ENCODE measurements at regions not wholly inside any gene's neighbourhood (a gene's known extent, or its start where the extent isn't known, plus 50 kb on each side); places are given as distances from the start of the nearest gene placed in this dataset.

DNA sequence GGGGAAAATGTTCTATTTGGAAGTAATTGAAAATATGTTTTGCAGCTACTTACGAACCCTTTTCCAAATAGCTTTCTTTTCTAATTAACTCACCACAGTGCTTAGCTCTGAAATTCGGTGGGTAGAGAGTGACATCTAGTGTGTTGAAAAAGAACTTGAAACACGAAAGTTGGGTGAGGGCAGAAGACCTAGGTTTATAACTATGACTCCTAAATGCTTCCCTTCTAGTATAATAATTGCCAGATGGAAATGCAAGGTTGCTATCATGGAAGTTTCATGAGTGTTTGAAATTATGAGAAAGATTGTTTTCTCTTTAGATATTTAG, 77.3 kb upstream of the NOCT start:
- TF ChIP-seq, protein P1, sequence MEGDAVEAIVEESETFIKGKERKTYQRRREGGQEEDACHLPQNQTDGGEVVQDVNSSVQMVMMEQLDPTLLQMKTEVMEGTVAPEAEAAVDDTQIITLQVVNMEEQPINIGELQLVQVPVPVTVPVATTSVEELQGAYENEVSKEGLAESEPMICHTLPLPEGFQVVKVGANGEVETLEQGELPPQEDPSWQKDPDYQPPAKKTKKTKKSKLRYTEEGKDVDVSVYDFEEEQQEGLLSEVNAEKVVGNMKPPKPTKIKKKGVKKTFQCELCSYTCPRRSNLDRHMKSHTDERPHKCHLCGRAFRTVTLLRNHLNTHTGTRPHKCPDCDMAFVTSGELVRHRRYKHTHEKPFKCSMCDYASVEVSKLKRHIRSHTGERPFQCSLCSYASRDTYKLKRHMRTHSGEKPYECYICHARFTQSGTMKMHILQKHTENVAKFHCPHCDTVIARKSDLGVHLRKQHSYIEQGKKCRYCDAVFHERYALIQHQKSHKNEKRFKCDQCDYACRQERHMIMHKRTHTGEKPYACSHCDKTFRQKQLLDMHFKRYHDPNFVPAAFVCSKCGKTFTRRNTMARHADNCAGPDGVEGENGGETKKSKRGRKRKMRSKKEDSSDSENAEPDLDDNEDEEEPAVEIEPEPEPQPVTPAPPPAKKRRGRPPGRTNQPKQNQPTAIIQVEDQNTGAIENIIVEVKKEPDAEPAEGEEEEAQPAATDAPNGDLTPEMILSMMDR (IDR thresholded peaks at IDR 0.05; ENCODE audit: low read depth, low read length, missing control alignments) = peak; percentile 38
- no peak overlapping the region for H3K4me3 ChIP-seq (ENCODE audit: low read depth, low read length)
- DNase-seq (ENCODE audit: low read depth) = no peak

DNA sequence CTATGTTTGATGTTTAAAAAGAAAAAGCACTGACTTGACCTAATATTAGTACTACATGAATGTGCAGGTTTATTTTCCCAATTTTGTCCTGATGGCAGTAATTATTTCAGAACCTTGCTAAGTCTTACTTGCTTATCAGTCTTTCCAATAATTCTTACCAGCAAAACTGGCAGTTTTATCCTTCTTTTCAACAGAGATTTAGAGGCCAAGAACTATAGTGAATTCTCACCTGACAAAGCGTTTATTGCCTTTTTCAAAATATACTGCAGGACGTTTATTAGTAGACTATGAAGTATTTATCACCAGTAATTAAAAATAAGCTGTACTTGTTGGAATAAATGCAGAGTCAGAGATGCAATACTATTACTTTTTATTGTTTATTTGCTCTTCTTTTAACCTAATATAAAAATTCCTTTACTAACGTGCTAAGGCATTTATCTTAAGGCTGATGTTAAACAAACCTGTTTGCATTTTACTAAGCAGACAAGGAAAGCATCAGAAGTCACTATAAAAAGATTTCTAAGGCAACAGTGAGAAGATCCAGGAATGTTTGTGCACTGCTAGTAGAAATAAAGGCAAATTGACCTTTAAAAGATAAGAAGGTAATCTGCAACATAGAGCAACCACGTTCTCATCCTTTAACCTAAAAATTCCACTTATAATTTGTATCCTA, 80.3 kb upstream of the NOCT start:
- H3K4me3 ChIP-seq (ENCODE audit: low read depth, low read length) = no peak overlapping the region
- TF ChIP-seq, protein P1 (IDR thresholded peaks at IDR 0.05; ENCODE audit: low read depth, low read length, missing control alignments) = no peak
- DNase-seq (ENCODE audit: low read depth) = no peak

DNA sequence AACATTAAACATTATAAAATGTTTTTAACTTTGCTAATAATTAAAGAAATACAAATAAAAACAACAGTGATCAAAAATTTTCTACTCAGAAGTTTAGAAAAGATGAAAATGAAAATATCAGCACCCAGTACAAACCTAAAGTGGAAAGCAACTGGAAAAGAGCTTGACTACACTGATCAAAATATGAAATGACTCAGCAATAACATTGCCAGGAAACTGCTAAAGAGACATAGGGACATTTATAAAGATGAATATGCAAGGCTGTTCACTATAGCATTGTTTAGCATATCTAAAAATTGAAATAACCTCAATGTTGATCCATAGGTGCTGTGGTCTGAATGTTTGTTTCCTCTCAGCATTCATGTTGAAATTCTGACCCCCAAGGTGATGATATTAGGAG, 88.5 kb upstream of the NOCT start:
- no peak overlapping the region for H3K4me3 ChIP-seq (ENCODE audit: low read depth, low read length)
- TF ChIP-seq, protein P1 (IDR thresholded peaks at IDR 0.05; ENCODE audit: low read depth, low read length, missing control alignments) = no peak
- no peak for DNase-seq (ENCODE audit: low read depth)

DNA sequence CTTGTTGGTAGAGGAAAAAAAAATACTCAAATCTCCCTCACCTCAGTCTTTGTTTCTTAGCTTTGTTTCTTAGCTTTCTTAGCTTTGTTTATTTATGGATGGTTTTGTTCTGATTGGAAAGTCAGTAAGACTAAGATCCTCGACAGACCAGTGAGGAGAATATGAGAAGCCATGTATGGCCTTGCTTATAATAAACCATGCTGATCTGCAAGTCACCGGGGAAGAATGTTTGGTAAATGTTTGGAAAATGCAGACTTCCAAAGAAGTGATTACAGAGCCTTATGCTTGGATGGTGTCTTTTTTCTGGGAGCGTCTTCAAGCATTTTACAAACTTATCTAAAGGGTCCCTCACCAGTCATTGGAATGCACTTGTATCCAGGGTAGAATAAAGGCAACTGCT, 90.1 kb upstream of the NOCT start:
- H3K4me3 ChIP-seq (ENCODE audit: low read depth, low read length) = no peak overlapping the region
- DNase-seq (ENCODE audit: low read depth) = no peak
- TF ChIP-seq, protein P1 (IDR thresholded peaks at IDR 0.05; ENCODE audit: low read depth, low read length, missing control alignments) = no peak

DNA sequence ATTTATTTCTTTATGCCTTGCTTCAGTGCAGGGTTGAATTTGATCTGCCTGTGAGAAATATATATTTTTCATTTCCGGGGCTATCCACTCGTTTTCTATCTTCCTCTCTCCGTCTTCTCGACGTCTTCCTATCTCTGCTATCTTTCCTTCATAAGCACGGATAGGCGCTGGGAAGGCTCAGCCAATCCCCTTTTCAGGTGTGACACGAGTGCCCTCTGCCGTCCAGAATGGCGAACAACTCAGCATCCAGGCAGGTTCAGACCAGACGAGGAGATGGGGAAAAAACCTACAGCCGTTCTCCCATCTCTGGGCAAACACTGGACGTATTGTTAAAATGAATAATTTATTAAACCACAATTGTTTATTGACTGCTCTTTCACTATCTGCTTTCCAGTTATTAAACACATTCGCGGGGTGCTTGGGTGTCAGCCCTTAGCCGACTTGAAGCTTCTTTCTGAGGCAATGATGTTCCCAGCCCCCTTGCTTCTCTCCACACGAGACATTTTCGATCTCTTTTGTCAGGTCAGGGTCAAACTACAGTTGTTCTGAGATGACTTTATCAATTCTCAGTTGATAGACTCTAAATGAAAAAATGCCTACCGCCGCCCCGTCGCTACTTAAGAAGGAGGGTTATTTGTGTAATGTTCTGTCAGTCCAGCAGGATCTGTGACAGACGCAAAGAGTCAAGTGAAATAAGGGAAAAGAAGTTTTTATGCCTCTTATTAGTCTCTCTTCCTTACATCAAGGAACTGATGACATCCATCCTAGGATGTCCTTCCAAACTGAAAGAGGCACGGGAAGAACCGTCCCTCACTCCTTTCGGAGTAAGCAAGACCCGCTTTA, 96.3 kb upstream of the NOCT start:
- no peak for DNase-seq (ENCODE audit: low read depth)
- TF ChIP-seq, protein P1 (IDR thresholded peaks at IDR 0.05; ENCODE audit: low read depth, low read length, missing control alignments) = peak; percentile 41
- H3K4me3 ChIP-seq (ENCODE audit: low read depth, low read length) = no peak overlapping the region

DNA sequence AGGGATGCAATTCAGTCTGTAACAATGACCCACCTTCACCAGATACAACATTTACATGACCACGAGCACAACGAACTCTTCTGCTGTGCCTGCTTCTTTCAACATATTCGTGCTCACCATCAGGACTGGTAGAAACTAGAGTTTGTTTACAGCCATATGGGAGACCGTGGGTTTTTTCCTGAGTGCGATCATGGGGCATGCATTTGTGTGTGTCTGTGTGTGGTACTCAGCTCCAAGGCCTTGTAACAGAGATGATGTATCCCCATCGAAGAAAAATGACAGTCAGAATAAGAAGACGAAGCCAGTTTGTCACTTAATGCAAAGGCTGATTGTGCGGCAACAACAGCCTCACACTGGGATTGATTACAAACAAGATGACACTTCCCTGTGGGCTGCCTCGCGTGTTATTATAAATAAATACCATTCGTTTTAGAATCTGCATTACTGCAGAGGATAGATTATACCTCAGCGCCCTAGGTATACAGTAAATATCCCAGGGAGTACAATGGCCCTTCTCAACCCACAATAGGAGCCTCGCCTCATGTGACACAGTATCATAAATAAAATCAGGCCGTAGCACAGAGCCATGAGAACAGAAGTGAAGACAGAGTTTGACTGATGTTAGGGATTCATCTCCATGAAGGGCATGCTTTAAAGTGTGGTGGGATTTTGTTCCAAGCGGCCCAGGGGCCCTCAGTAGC, 97.3 kb upstream of the NOCT start:
- TF ChIP-seq, protein P1 (IDR thresholded peaks at IDR 0.05; ENCODE audit: low read depth, low read length, missing control alignments) = no peak
- DNase-seq (ENCODE audit: low read depth) = no peak
- no peak overlapping the region for H3K4me3 ChIP-seq (ENCODE audit: low read depth, low read length)

Measured in GM12864 (cell line).